H9 (cell line): ENCODE measurements at regions not wholly inside any gene's neighbourhood (a gene's known extent, or its start where the extent isn't known, plus 50 kb on each side); places are given as distances from the start of the nearest gene placed in this dataset.

Source experiments
- DNase-seq: peaks from one replicate; pipeline ENCODE4 v3.0.0-alpha.2; 2017
- H2AFZ ChIP-seq: one replicate; pipeline ENCODE4 v1.6.1; 2013; ENCODE audit warnings: mild to moderate bottlenecking, low read length, control low read depth, moderate library complexity
- H2AK5ac ChIP-seq: 2 replicates; pipeline ENCODE4 v1.6.1; 2013; ENCODE audit warnings: low read length, control low read depth, mixed read lengths; ENCODE audit not compliant: insufficient read length
- H2BK120ac ChIP-seq: one replicate; pipeline ENCODE4 v1.6.1; 2013; ENCODE audit warnings: low read depth, mild to moderate bottlenecking, low read length, control low read depth, inconsistent platforms; ENCODE audit not compliant: poor library complexity, severe bottlenecking
- H2BK12ac ChIP-seq: 2 replicates; pipeline ENCODE4 v1.6.1; 2013; ENCODE audit warnings: low read length, control low read depth, mixed read lengths, low read depth; ENCODE audit not compliant: insufficient read length
- H2BK15ac ChIP-seq: 2 replicates; pipeline ENCODE4 v1.6.1; 2013; ENCODE audit warnings: low read depth, low read length, control low read depth
- H2BK20ac ChIP-seq: one replicate; pipeline ENCODE4 v1.6.1; 2013; ENCODE audit warnings: low read depth, mild to moderate bottlenecking, low read length, control low read depth, inconsistent platforms; ENCODE audit not compliant: poor library complexity, severe bottlenecking
- H2BK5ac ChIP-seq: 2 replicates; pipeline ENCODE4 v1.6.1; 2013; ENCODE audit warnings: low read length, control low read depth, mixed read lengths; ENCODE audit not compliant: insufficient read length
- H3K14ac ChIP-seq: 2 replicates; pipeline ENCODE4 v1.6.1; 2013; ENCODE audit warnings: low read length, control low read depth; ENCODE audit not compliant: insufficient read depth
- H3K18ac ChIP-seq: 2 replicates; pipeline ENCODE4 v1.6.1; 2013; ENCODE audit warnings: low read depth, mild to moderate bottlenecking, mixed read lengths, low read length, control low read depth; ENCODE audit not compliant: insufficient read length
- H3K23ac ChIP-seq: 2 replicates; pipeline ENCODE4 v1.6.1; 2013; ENCODE audit warnings: low read length, control low read depth, mixed read lengths, low read depth; ENCODE audit not compliant: insufficient read length
- H3K23me2 ChIP-seq: 2 replicates; pipeline ENCODE4 v1.6.1; 2013; ENCODE audit warnings: low read depth, mild to moderate bottlenecking, mixed read lengths, low read length, control low read depth; ENCODE audit not compliant: insufficient read length, poor library complexity, severe bottlenecking
- H3K27ac ChIP-seq: 2 replicates; pipeline ENCODE4 v1.5.1; 2013; ENCODE audit warnings: low read length, control low read depth, mixed read lengths, low read depth; ENCODE audit not compliant: insufficient read length
- H3K27me3 ChIP-seq: 2 replicates; pipeline ENCODE4 v1.6.1; 2013; ENCODE audit warnings: low read length, control low read depth, inconsistent platforms; ENCODE audit not compliant: insufficient read depth
- H3K4ac ChIP-seq: 2 replicates; pipeline ENCODE4 v1.6.1; 2013; ENCODE audit warnings: low read depth, mild to moderate bottlenecking, control low read depth, inconsistent platforms, low read length, moderate library complexity
- H3K4me1 ChIP-seq: 2 replicates; pipeline ENCODE4 v1.6.1; 2013; ENCODE audit warnings: low read length, control low read depth, inconsistent platforms; ENCODE audit not compliant: insufficient read depth
- H3K4me2 ChIP-seq: 2 replicates; pipeline ENCODE4 v1.6.1; 2013; ENCODE audit warnings: low read length, control low read depth, mixed read lengths; ENCODE audit not compliant: insufficient read length, insufficient read depth
- H3K56ac ChIP-seq: 2 replicates; pipeline ENCODE4 v1.6.1; 2013; ENCODE audit warnings: low read depth, mild to moderate bottlenecking, mixed read lengths, low read length, control low read depth; ENCODE audit not compliant: insufficient read length
- H3K79me1 ChIP-seq: 2 replicates; pipeline ENCODE4 v1.6.1; 2013; ENCODE audit warnings: low read depth, mild to moderate bottlenecking, moderate library complexity, low read length, control low read depth, inconsistent platforms; ENCODE audit not compliant: insufficient read depth, poor library complexity, severe bottlenecking
- H3K79me2 ChIP-seq: 2 replicates; pipeline ENCODE4 v1.6.1; 2013; ENCODE audit warnings: low read length, control low read depth, inconsistent platforms; ENCODE audit not compliant: insufficient read depth
- H3K9ac ChIP-seq: 2 replicates; pipeline ENCODE4 v1.6.1; 2013; ENCODE audit warnings: low read length, control low read depth, mixed read lengths; ENCODE audit not compliant: insufficient read length; ENCODE audit errors: extremely low read depth
- H3K9me3 ChIP-seq: one replicate; pipeline ENCODE4 v1.6.1; 2013; ENCODE audit warnings: low read depth, low read length, inconsistent platforms; ENCODE audit not compliant: control insufficient read depth
- H3T11ph ChIP-seq: one replicate; pipeline ENCODE4 v1.6.1; 2013; ENCODE audit warnings: mild to moderate bottlenecking, low read length, control low read depth, inconsistent platforms
- H4K20me1 ChIP-seq: one replicate; pipeline ENCODE4 v1.6.1; 2013; ENCODE audit not compliant: control insufficient read depth, insufficient read length, insufficient read depth
- H4K5ac ChIP-seq: 2 replicates; pipeline ENCODE4 v1.6.1; 2013; ENCODE audit warnings: low read depth, mild to moderate bottlenecking, mixed read lengths, low read length, control low read depth; ENCODE audit not compliant: insufficient read length
- H4K8ac ChIP-seq: replicated peaks from 2 replicates; pipeline ENCODE4 v1.6.1; 2013; ENCODE audit warnings: low read length, control low read depth, mixed read lengths, low read depth; ENCODE audit not compliant: insufficient read length
- H4K91ac ChIP-seq: 2 replicates; pipeline ENCODE4 v1.6.1; 2013; ENCODE audit warnings: low read depth, mild to moderate bottlenecking, moderate library complexity, mixed read lengths, low read length, control low read depth; ENCODE audit not compliant: insufficient read length
- H3K27ac Mint-ChIP-seq, 3 experiments: 2 replicates in 2 of 3; 3 replicates in 1 of 3; pipeline ENCODE4 v1.8.0; 2020 to 2021; ENCODE audit warnings: mixed read lengths in 3 of 3, mild to moderate bottlenecking in 1 of 3, moderate library complexity in 1 of 3
- H3K27me3 Mint-ChIP-seq: 2 replicates; pipeline ENCODE4 v1.8.0; 2021; ENCODE audit warnings: low read depth, mild to moderate bottlenecking, moderate library complexity, mixed read lengths
- H3K36me3 Mint-ChIP-seq, 3 experiments: 2 replicates in 2 of 3; 3 replicates in 1 of 3; pipeline ENCODE4 v1.8.0; 2020 to 2021; ENCODE audit warnings: low read depth in 3 of 3, mixed read lengths in 3 of 3; ENCODE audit not compliant: insufficient read depth in 1 of 3
- H3K4me1 Mint-ChIP-seq, 2 experiments: 2 replicates each; pipeline ENCODE4 v1.8.0; 2020; ENCODE audit warnings: mixed read lengths in 2 of 2
- H3K4me3 Mint-ChIP-seq, 2 experiments: 2 replicates in 1 of 2; 3 replicates in 1 of 2; pipeline ENCODE4 v1.8.0; 2020 to 2021; ENCODE audit warnings: mild to moderate bottlenecking in 2 of 2, mixed read lengths in 2 of 2, moderate library complexity in 1 of 2
- H3K9me3 Mint-ChIP-seq, 2 experiments: 2 replicates in 1 of 2; 3 replicates in 1 of 2; pipeline ENCODE4 v1.8.0; 2020; ENCODE audit warnings: mild to moderate bottlenecking in 2 of 2, mixed read lengths in 2 of 2, moderate library complexity in 1 of 2
- WGBS: extraction: QIAGEN DNeasy Blood & Tissue Kit; methylation state at CpG from one replicate; pipeline ENCODE4 v1.1.7; 2013; ENCODE audit warnings: missing lambda C conversion rate, low lambda C conversion rate, mixed read lengths; ENCODE audit not compliant: insufficient read length; ENCODE audit errors: extremely low coverage; 5-methylcytosine and 5-hydroxymethylcytosine counted together
- TF ChIP-seq, protein P1 (sequence below): fragments of 200-600 bp; sonication (generic); conservative IDR thresholded peaks from 3 replicates; pipeline ENCODE4 v1.8.0; 2021; ENCODE audit warnings: antibody characterized with exemption, mild to moderate bottlenecking

DNA sequence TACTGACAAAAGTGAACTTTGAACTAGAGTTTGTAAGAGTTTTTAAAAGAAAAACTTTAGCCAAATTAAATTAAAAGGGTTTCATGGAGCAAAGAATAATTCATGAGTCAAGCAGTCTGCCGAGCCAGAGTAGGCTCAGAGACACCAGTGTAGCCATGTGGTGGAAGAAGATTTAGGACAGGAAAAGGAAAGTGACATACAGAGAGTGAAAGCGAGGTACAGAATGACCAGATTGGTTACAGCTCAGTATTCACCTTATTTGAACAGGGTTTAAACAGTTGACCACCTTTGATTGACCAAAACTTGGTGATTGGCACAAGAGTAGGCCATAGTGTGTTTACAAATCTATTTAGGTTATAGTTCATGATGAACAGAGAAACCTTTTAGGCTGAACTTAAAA is 377.8 kb downstream of the KLHL4 start:
- no peak overlapping the region for H3K27ac ChIP-seq
- no peak overlapping the region for H2BK5ac ChIP-seq
- no peak overlapping the region for H3K14ac ChIP-seq
- H3K79me1 ChIP-seq = no peaks in the 10 kb centered on the region
- no peak overlapping the region for H3K9ac ChIP-seq
- no peaks in the 10 kb centered on the region for H3K4me1 ChIP-seq
- no peak overlapping the region for H2BK12ac ChIP-seq
- no peak for DNase-seq
- TF ChIP-seq, protein P1, sequence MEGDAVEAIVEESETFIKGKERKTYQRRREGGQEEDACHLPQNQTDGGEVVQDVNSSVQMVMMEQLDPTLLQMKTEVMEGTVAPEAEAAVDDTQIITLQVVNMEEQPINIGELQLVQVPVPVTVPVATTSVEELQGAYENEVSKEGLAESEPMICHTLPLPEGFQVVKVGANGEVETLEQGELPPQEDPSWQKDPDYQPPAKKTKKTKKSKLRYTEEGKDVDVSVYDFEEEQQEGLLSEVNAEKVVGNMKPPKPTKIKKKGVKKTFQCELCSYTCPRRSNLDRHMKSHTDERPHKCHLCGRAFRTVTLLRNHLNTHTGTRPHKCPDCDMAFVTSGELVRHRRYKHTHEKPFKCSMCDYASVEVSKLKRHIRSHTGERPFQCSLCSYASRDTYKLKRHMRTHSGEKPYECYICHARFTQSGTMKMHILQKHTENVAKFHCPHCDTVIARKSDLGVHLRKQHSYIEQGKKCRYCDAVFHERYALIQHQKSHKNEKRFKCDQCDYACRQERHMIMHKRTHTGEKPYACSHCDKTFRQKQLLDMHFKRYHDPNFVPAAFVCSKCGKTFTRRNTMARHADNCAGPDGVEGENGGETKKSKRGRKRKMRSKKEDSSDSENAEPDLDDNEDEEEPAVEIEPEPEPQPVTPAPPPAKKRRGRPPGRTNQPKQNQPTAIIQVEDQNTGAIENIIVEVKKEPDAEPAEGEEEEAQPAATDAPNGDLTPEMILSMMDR = no peak
- no peaks in the 10 kb centered on the region for H3K9me3 ChIP-seq
- no peak overlapping the region for H2BK20ac ChIP-seq
- H3K23me2 ChIP-seq = no peaks in the 10 kb centered on the region
- no peak overlapping the region for H4K8ac ChIP-seq
- no peak overlapping the region for H3K4ac ChIP-seq
- no peak overlapping the region for H2AFZ ChIP-seq
- no CpG with 5 or more reads among the region's 2 CpGs for WGBS
- no peak overlapping the region for H3K56ac ChIP-seq
- H3K27me3 Mint-ChIP-seq = no peaks in the 10 kb centered on the region
- no peak overlapping the region for H4K91ac ChIP-seq
- no peaks in the 10 kb centered on the region for H3K27me3 ChIP-seq
- H4K20me1 ChIP-seq = no peaks in the 10 kb centered on the region
- no peaks in the 10 kb centered on the region for H3K9me3 Mint-ChIP-seq
- H3K4me3 Mint-ChIP-seq = no peak overlapping the region
- 0 out of 7 replicates have a peak overlapping the region, but pooled peaks of 1 of the 3 experiments have one; percentile 43 for H3K27ac Mint-ChIP-seq
- H3T11ph ChIP-seq = no peak overlapping the region
- H3K23ac ChIP-seq = no peak overlapping the region
- H4K5ac ChIP-seq = no peak overlapping the region
- no peak overlapping the region for H3K18ac ChIP-seq
- H3K36me3 Mint-ChIP-seq = no peaks in the 10 kb centered on the region; a peak in 1 of 7 replicates
- H2BK120ac ChIP-seq = no peak overlapping the region
- no peaks in the 10 kb centered on the region for H3K79me2 ChIP-seq
- no peak overlapping the region for H3K4me2 ChIP-seq
- H3K4me1 Mint-ChIP-seq = peaks cover 2 to 4% of the 10 kb centered on the region in 2 experiments
- no peak overlapping the region for H2BK15ac ChIP-seq
- H2AK5ac ChIP-seq = no peak overlapping the region
